ENCODE measurements at regions not wholly inside any gene's neighbourhood (a gene's known extent, or its start where the extent isn't known, plus 50 kb on each side); places are given as distances from the start of the nearest gene placed in this dataset.

- in situ Hi-C loops (cut with HindIII; ENCODE audit: low sequenced_read_pairs): no loop called here
- no peak for DNase-seq (ENCODE audit: low read depth, low spot score)
- H3K4me3 ChIP-seq (ENCODE audit: low read depth, low read length): no peak overlapping the region
- no peak for TF ChIP-seq CTCF (IDR thresholded peaks at IDR 0.05; ENCODE audit: low read depth, low read length)
Observed at GRCh38 chr7:142377567-142377966, 119.7 kb upstream of the PRSS58 start.

GRCh38 chr7:142376356-142376997 lies 118.6 kb upstream of the PRSS58 start:
- TF ChIP-seq CTCF (IDR thresholded peaks at IDR 0.05; ENCODE audit: low read depth, low read length): no peak
- H3K4me3 ChIP-seq (ENCODE audit: low read depth, low read length): no peak overlapping the region
- DNase-seq (ENCODE audit: low read depth, low spot score): no peak
- in situ Hi-C loops (cut with HindIII; ENCODE audit: low sequenced_read_pairs): no loop called here

GRCh38 chr7:142375710-142376313 lies 118.0 kb upstream of the PRSS58 start:
- TF ChIP-seq CTCF (IDR thresholded peaks at IDR 0.05; ENCODE audit: low read depth, low read length): no peak
- in situ Hi-C loops (cut with HindIII; ENCODE audit: low sequenced_read_pairs): no loop called here
- no peak for DNase-seq (ENCODE audit: low read depth, low spot score)

GRCh38 chr7:142372727-142373126 lies 114.9 kb upstream of the PRSS58 start:
- no peak for DNase-seq (ENCODE audit: low read depth, low spot score)
- no peak for TF ChIP-seq CTCF (IDR thresholded peaks at IDR 0.05; ENCODE audit: low read depth, low read length)
- H3K4me3 ChIP-seq (ENCODE audit: low read depth, low read length): no peak overlapping the region
- in situ Hi-C loops (cut with HindIII; ENCODE audit: low sequenced_read_pairs): no loop called here

More at GRCh38 chr7:142375710-142376313, 118.0 kb upstream of the PRSS58 start:
- no peak overlapping the region for H3K4me3 ChIP-seq (ENCODE audit: low read depth, low read length)

GRCh38 chr7:142371586-142372377 lies 113.9 kb upstream of the PRSS58 start:
- in situ Hi-C loops (cut with HindIII; ENCODE audit: low sequenced_read_pairs): no loop called here
- no peak overlapping the region for H3K4me3 ChIP-seq (ENCODE audit: low read depth, low read length)
- DNase-seq (ENCODE audit: low read depth, low spot score): no peak
- TF ChIP-seq CTCF (IDR thresholded peaks at IDR 0.05; ENCODE audit: low read depth, low read length): no peak

- no peak overlapping the region for H3K4me3 ChIP-seq (ENCODE audit: low read depth, low read length)
- in situ Hi-C loops (cut with HindIII; ENCODE audit: low sequenced_read_pairs): no loop called here
- TF ChIP-seq CTCF (IDR thresholded peaks at IDR 0.05; ENCODE audit: low read depth, low read length): no peak
- DNase-seq (ENCODE audit: low read depth, low spot score): no peak
Observed at GRCh38 chr7:142365410-142365842, 107.6 kb upstream of the PRSS58 start.
